Liver (tissue), 8 donors: ENCODE measurements at regions not wholly inside any gene's neighbourhood (a gene's known extent, or its start where the extent isn't known, plus 50 kb on each side); places are given as distances from the start of the nearest gene placed in this dataset.

ENCODE experiments used
- DNase-seq: peaks from one replicate; pipeline ENCODE4 v3.0.0-alpha.2; 2017; ENCODE audit warnings: low spot score
- H3K27ac ChIP-seq, 2 donors: one replicate each; pipeline ENCODE4 v1.7.0; 2013; ENCODE audit warnings: inconsistent platforms in 2 of 2, low read length in 2 of 2, control low read depth in 1 of 2, low read depth in 1 of 2, mild to moderate bottlenecking in 1 of 2
- H3K27me3 ChIP-seq, 4 donors: one replicate each; pipeline versions ENCODE4 v1.6.1 to v1.7.0; 2013; ENCODE audit warnings: low read length in 3 of 4, inconsistent platforms in 1 of 4, mild to moderate bottlenecking in 1 of 4, moderate library complexity in 1 of 4; ENCODE audit not compliant: control insufficient read depth in 4 of 4, insufficient read depth in 4 of 4
- H3K36me3 ChIP-seq, 4 donors: one replicate each; pipeline versions ENCODE4 v1.6.1 to v1.7.0; 2013; ENCODE audit warnings: low read length in 3 of 4, mild to moderate bottlenecking in 3 of 4, low read depth in 1 of 4, moderate library complexity in 1 of 4; ENCODE audit not compliant: control insufficient read depth in 4 of 4, insufficient read depth in 3 of 4
- H3K4me1 ChIP-seq, 4 donors: one replicate each; pipeline versions ENCODE4 v1.6.1 to v1.7.0; 2013; ENCODE audit warnings: low read length in 3 of 4, mild to moderate bottlenecking in 3 of 4, moderate library complexity in 1 of 4; ENCODE audit not compliant: control insufficient read depth in 4 of 4, insufficient read depth in 4 of 4
- H3K4me3 ChIP-seq, 3 donors: one replicate each; pipeline versions ENCODE4 v1.6.1 to v1.7.0; 2013; ENCODE audit warnings: low read length in 3 of 3, control low read depth in 1 of 3, low read depth in 1 of 3, mild to moderate bottlenecking in 1 of 3
- H3K9ac ChIP-seq, 2 donors: one replicate each; pipeline ENCODE4 v1.7.0; 2013; ENCODE audit warnings: low read length in 2 of 2, mild to moderate bottlenecking in 2 of 2, moderate library complexity in 2 of 2, control low read depth in 1 of 2, low read depth in 1 of 2
- H3K9me3 ChIP-seq, 4 donors: one replicate each; pipeline versions ENCODE4 v1.6.1 to v1.7.0; 2013; ENCODE audit warnings: low read length in 3 of 4; ENCODE audit not compliant: control insufficient read depth in 4 of 4
- FOXA1 ChIP-seq: IDR thresholded peaks from 2 replicates; pipeline ENCODE4 v1.6.1; 2016; ENCODE audit warnings: antibody characterized with exemption
- FOXA2 ChIP-seq: IDR thresholded peaks from 2 replicates; pipeline ENCODE4 v1.6.1; 2016; ENCODE audit warnings: antibody characterized with exemption
- HNF4A ChIP-seq, 2 donors: conservative IDR thresholded peaks; 2 replicates each; pipeline ENCODE4 v1.6.1; 2016; ENCODE audit warnings: antibody characterized with exemption in 2 of 2, mild to moderate bottlenecking in 2 of 2
- HNF4G ChIP-seq: IDR thresholded peaks from 2 replicates; pipeline ENCODE4 v1.6.1; 2016; ENCODE audit warnings: antibody characterized with exemption
- NR2F2 ChIP-seq: IDR thresholded peaks from 2 replicates; pipeline ENCODE4 v1.6.1; 2016; ENCODE audit warnings: antibody characterized with exemption
- RAD21 ChIP-seq, 2 donors: IDR thresholded peaks; 2 replicates each; pipeline ENCODE4 v1.6.1; 2016; ENCODE audit warnings: antibody characterized with exemption in 2 of 2, mild to moderate bottlenecking in 2 of 2
- RXRA ChIP-seq, 2 donors: IDR thresholded peaks; 2 replicates each; pipeline ENCODE4 v1.6.1; 2017 to 2018; ENCODE audit warnings: antibody characterized with exemption in 2 of 2, mild to moderate bottlenecking in 1 of 2
- TAF1 ChIP-seq: conservative IDR thresholded peaks from 2 replicates; pipeline ENCODE4 v1.6.1; 2016; ENCODE audit warnings: antibody characterized with exemption, mild to moderate bottlenecking
- YY1 ChIP-seq: IDR thresholded peaks from 2 replicates; pipeline ENCODE4 v1.6.1; 2016; ENCODE audit warnings: antibody characterized with exemption, mild to moderate bottlenecking
- WGBS: extraction: QIAGEN DNeasy Blood & Tissue Kit; methylation state at CpG from one replicate; pipeline ENCODE4 v1.1.7; 2013; 5-methylcytosine and 5-hydroxymethylcytosine counted together
- TF ChIP-seq, protein P1 (sequence below): IDR thresholded peaks from 2 replicates; pipeline ENCODE4 v1.6.1; 2016; ENCODE audit warnings: antibody characterized with exemption, mild to moderate bottlenecking
- TF ChIP-seq, protein P2 (sequence below): IDR thresholded peaks from 2 replicates; pipeline ENCODE4 v1.6.1; 2016; ENCODE audit warnings: antibody characterized with exemption
- TF ChIP-seq, protein P3 (sequence below): fragments of 150-350 bp; IDR thresholded peaks from 2 replicates; pipeline ENCODE4 v1.5.1; 2017; ENCODE audit warnings: improper control_type of control experiment, low read depth, low read length; ENCODE audit not compliant: missing input control
- TF ChIP-seq, protein P4 (sequence below): IDR thresholded peaks from 2 replicates; pipeline ENCODE4 v1.6.1; 2016; ENCODE audit warnings: antibody characterized with exemption
- TF ChIP-seq, protein P5 (sequence below): IDR thresholded peaks from 2 replicates; pipeline ENCODE4 v1.6.1; 2016; ENCODE audit warnings: antibody characterized with exemption
- donor health status: healthy.
- donor health status: healthy.
- donor health status: healthy.
- donor health status: healthy.
- donor health status: healthy.

DNA sequence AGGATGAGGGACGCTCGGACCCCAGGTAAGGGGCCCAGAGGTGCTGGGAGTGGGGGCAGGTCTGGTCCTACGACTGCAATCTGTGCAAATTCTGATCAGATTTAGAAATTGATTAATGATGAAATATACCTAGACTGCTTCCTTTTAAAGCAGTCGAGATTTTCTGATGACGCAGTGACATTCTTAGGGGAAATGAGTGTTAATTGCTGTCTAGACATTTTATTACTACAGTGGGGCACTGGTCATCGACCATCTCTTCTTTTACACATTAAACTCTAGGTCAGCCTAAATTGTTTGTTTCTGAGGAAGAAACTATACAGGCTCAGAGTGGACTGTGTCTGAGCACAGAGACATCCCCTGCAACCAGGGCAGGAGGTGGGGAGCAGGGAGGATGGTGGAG lies 154.4 kb upstream of the SALL3 start (continued):
- TF ChIP-seq, protein P1, sequence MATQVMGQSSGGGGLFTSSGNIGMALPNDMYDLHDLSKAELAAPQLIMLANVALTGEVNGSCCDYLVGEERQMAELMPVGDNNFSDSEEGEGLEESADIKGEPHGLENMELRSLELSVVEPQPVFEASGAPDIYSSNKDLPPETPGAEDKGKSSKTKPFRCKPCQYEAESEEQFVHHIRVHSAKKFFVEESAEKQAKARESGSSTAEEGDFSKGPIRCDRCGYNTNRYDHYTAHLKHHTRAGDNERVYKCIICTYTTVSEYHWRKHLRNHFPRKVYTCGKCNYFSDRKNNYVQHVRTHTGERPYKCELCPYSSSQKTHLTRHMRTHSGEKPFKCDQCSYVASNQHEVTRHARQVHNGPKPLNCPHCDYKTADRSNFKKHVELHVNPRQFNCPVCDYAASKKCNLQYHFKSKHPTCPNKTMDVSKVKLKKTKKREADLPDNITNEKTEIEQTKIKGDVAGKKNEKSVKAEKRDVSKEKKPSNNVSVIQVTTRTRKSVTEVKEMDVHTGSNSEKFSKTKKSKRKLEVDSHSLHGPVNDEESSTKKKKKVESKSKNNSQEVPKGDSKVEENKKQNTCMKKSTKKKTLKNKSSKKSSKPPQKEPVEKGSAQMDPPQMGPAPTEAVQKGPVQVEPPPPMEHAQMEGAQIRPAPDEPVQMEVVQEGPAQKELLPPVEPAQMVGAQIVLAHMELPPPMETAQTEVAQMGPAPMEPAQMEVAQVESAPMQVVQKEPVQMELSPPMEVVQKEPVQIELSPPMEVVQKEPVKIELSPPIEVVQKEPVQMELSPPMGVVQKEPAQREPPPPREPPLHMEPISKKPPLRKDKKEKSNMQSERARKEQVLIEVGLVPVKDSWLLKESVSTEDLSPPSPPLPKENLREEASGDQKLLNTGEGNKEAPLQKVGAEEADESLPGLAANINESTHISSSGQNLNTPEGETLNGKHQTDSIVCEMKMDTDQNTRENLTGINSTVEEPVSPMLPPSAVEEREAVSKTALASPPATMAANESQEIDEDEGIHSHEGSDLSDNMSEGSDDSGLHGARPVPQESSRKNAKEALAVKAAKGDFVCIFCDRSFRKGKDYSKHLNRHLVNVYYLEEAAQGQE: no peak
- no peak for TF ChIP-seq HNF4G
- TF ChIP-seq, protein P2, sequence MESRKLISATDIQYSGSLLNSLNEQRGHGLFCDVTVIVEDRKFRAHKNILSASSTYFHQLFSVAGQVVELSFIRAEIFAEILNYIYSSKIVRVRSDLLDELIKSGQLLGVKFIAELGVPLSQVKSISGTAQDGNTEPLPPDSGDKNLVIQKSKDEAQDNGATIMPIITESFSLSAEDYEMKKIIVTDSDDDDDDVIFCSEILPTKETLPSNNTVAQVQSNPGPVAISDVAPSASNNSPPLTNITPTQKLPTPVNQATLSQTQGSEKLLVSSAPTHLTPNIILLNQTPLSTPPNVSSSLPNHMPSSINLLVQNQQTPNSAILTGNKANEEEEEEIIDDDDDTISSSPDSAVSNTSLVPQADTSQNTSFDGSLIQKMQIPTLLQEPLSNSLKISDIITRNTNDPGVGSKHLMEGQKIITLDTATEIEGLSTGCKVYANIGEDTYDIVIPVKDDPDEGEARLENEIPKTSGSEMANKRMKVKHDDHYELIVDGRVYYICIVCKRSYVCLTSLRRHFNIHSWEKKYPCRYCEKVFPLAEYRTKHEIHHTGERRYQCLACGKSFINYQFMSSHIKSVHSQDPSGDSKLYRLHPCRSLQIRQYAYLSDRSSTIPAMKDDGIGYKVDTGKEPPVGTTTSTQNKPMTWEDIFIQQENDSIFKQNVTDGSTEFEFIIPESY: no peak
- no peak for TF ChIP-seq NR2F2
- no peak for TF ChIP-seq HNF4A (conservative IDR thresholded peaks at IDR 0.05)

DNA sequence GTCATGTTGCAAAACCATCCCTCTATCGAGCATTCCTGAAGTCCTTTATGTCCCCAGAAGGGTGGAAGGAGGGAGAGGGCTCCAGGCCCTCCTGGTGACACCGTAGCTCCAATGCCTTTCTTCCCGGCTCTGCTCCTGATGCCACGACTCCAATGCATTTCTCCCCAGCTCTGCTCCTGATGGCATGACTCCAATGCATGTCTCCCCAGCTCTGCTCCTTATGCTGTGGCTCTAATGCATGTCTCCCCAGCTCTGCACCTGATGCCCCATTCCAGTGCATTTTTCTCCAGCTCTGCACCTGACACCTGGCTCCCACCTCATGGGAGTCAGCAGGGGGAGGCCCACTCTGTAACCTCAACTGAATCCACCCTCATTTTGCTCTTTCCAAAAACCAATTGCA lies 153.0 kb upstream of the SALL3 start:
- H3K4me1 ChIP-seq: no peaks in the 10 kb centered on the region
- no peak for DNase-seq
- 55% methylated on average over 4 of the region's 4 CpGs for WGBS
- H3K27ac ChIP-seq: no peak overlapping the region
- H3K4me3 ChIP-seq: no peak overlapping the region
- peaks cover 0 to 8% (median 3%) of the 10 kb centered on the region in 4 donors for H3K27me3 ChIP-seq
- no peaks in the 10 kb centered on the region for H3K36me3 ChIP-seq
- H3K9me3 ChIP-seq: no peaks in the 10 kb centered on the region
- TF ChIP-seq, protein P3, sequence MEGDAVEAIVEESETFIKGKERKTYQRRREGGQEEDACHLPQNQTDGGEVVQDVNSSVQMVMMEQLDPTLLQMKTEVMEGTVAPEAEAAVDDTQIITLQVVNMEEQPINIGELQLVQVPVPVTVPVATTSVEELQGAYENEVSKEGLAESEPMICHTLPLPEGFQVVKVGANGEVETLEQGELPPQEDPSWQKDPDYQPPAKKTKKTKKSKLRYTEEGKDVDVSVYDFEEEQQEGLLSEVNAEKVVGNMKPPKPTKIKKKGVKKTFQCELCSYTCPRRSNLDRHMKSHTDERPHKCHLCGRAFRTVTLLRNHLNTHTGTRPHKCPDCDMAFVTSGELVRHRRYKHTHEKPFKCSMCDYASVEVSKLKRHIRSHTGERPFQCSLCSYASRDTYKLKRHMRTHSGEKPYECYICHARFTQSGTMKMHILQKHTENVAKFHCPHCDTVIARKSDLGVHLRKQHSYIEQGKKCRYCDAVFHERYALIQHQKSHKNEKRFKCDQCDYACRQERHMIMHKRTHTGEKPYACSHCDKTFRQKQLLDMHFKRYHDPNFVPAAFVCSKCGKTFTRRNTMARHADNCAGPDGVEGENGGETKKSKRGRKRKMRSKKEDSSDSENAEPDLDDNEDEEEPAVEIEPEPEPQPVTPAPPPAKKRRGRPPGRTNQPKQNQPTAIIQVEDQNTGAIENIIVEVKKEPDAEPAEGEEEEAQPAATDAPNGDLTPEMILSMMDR: no peak
- TF ChIP-seq NR2F2 (no peak), TAF1 (no peak), RAD21 (IDR thresholded peaks at IDR 0.05) (no peak), RXRA (IDR thresholded peaks at IDR 0.05) (no peak), FOXA1 (no peak), FOXA2 (no peak)
- TF ChIP-seq, protein P4, sequence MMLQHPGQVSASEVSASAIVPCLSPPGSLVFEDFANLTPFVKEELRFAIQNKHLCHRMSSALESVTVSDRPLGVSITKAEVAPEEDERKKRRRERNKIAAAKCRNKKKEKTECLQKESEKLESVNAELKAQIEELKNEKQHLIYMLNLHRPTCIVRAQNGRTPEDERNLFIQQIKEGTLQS: no peak
- TF ChIP-seq, protein P5, sequence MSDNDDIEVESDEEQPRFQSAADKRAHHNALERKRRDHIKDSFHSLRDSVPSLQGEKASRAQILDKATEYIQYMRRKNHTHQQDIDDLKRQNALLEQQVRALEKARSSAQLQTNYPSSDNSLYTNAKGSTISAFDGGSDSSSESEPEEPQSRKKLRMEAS: no peak
- H3K9ac ChIP-seq: no peak overlapping the region

DNA sequence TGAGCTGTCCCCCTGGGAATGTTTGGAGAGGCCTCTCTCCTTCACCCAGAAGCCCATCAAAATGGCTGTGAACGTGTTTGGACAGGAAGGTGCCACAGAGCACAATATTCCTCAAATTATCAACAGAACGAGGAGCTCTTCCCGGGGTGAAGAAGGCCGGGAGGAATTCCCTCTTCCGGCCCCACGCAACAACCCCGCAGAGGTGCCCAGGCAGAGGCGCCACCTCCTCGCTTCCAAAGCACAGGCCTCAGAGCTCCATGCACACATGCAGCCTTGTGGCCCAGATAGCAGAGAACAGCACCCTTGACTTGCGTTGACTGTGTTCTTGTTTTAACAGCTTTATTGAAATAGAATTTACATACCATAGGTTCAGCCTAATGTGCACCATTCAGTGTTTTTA lies 152.5 kb upstream of the SALL3 start:
- H3K4me1 ChIP-seq: no peaks in the 10 kb centered on the region
- H3K9me3 ChIP-seq: no peaks in the 10 kb centered on the region
- no peak for DNase-seq
- no peaks in the 10 kb centered on the region for H3K36me3 ChIP-seq
- H3K27me3 ChIP-seq: peaks cover 0 to 6% (median 1%) of the 10 kb centered on the region in 4 donors
- H3K4me3 ChIP-seq: no peak overlapping the region
- TF ChIP-seq FOXA1: no peak
- TF ChIP-seq, protein P4: no peak
- TF ChIP-seq, protein P1: no peak
- TF ChIP-seq HNF4A (conservative IDR thresholded peaks at IDR 0.05): no peak
- TF ChIP-seq, protein P3: no peak
- TF ChIP-seq YY1: no peak
- no peak for TF ChIP-seq FOXA2
- TF ChIP-seq NR2F2: no peak
- no peak overlapping the region for H3K9ac ChIP-seq
- H3K27ac ChIP-seq: no peak overlapping the region
- 83% methylated on average over 10 of the region's 10 CpGs for WGBS
